ENCODE measurements at regions not wholly inside any gene's neighbourhood (a gene's known extent, or its start where the extent isn't known, plus 50 kb on each side); places are given as distances from the start of the nearest gene placed in this dataset.
"Not testable (repeated sequence)": the region's sequence is repeated elsewhere in the genome, so short reads cannot be mapped to it uniquely, and the experiment has no call there.

- DNase-seq (ENCODE audit: low read depth in 2 of 2): no peak
Measured at GRCh38 chr20:51188941-51189340, 166.0 kb upstream of the KCNG1 start.

- no peak for DNase-seq (ENCODE audit: low read depth in 2 of 2)
Measured at GRCh38 chr20:51187261-51187660, 164.4 kb upstream of the KCNG1 start.

- no peak for DNase-seq (ENCODE audit: low read depth in 2 of 2)
Measured at GRCh38 chr20:51185861-51186260, 163.0 kb upstream of the KCNG1 start.

GRCh38 chr20:51185277-51185676 lies 162.4 kb upstream of the KCNG1 start:
- DNase-seq (ENCODE audit: low read depth in 2 of 2): no peak

- DNase-seq (ENCODE audit: low read depth in 2 of 2): no peak
Measured at GRCh38 chr20:51184289-51184688, 161.4 kb upstream of the KCNG1 start.

GRCh38 chr20:51183451-51183850 lies 160.5 kb upstream of the KCNG1 start:
- no peak for DNase-seq (ENCODE audit: low read depth in 2 of 2)

- no peak for DNase-seq (ENCODE audit: low read depth in 2 of 2)
Measured at GRCh38 chr20:51182571-51182970, 159.7 kb upstream of the KCNG1 start.

GRCh38 chr20:51178153-51178552 lies 155.2 kb upstream of the KCNG1 start:
- DNase-seq (ENCODE audit: low read depth in 2 of 2): no peak

GRCh38 chr20:51176876-51177275 lies 154.0 kb upstream of the KCNG1 start:
- no peak for DNase-seq (ENCODE audit: low read depth in 2 of 2)

GRCh38 chr20:51176446-51176845 lies 153.5 kb upstream of the KCNG1 start:
- DNase-seq (ENCODE audit: low read depth in 2 of 2): no peak

GRCh38 chr20:51175724-51176123 lies 152.8 kb upstream of the KCNG1 start:
- no peak for DNase-seq (ENCODE audit: low read depth in 2 of 2)

- no peak for DNase-seq (ENCODE audit: low read depth in 2 of 2)
Measured at GRCh38 chr20:51175156-51175555, 152.2 kb upstream of the KCNG1 start.

- DNase-seq (ENCODE audit: low read depth in 2 of 2): no peak
Measured at GRCh38 chr20:51174536-51174935, 151.6 kb upstream of the KCNG1 start.

GRCh38 chr20:51172558-51173428 lies 149.9 kb upstream of the KCNG1 start:
- DNase-seq (ENCODE audit: low read depth in 2 of 2): no peak

- no peak for DNase-seq (ENCODE audit: low read depth in 2 of 2)
Measured at GRCh38 chr20:51171141-51171540, 148.2 kb upstream of the KCNG1 start.

- DNase-seq (ENCODE audit: low read depth in 2 of 2): no peak
Measured at GRCh38 chr20:51169813-51170212, 146.9 kb upstream of the KCNG1 start.

GRCh38 chr20:51167911-51168310 lies 145.0 kb upstream of the KCNG1 start:
- not testable (repeated sequence) for DNase-seq (ENCODE audit: low read depth in 2 of 2)

- no peak for DNase-seq (ENCODE audit: low read depth in 2 of 2)
Measured at GRCh38 chr20:51166489-51166888, 143.6 kb upstream of the KCNG1 start.

GRCh38 chr20:51165131-51165530 lies 142.2 kb upstream of the KCNG1 start:
- no peak for DNase-seq (ENCODE audit: low read depth in 2 of 2)

- DNase-seq (ENCODE audit: low read depth in 2 of 2): no peak
Measured at GRCh38 chr20:51164731-51165130, 141.8 kb upstream of the KCNG1 start.

- DNase-seq (ENCODE audit: low read depth in 2 of 2): no peak
Measured at GRCh38 chr20:51163996-51164600, 141.2 kb upstream of the KCNG1 start.

GRCh38 chr20:51162015-51162414 lies 139.1 kb upstream of the KCNG1 start:
- DNase-seq (ENCODE audit: low read depth in 2 of 2): no peak

GRCh38 chr20:51160821-51161220 lies 137.9 kb upstream of the KCNG1 start:
- no peak for DNase-seq (ENCODE audit: low read depth in 2 of 2)

Measured in stimulated activated CD4-positive, alpha-beta T cell treated with anti-CD3 and anti-CD28 coated beads, Interleukin-12 subunit alpha, Interleukin-12 subunit beta, amount 100 ng/mL, for 24 hours (primary cell).